Neural cell (in vitro differentiated cells): ENCODE measurements at regions not wholly inside any gene's neighbourhood (a gene's known extent, or its start where the extent isn't known, plus 50 kb on each side); places are given as distances from the start of the nearest gene placed in this dataset.

Experiments used
- H2AFZ ChIP-seq: fragments of 200-600, 300-800 bp; sonication (generic), shearing (Covaris generic); 2 replicates; pipeline ENCODE4 v1.6.0; 2014; ENCODE audit warnings: low read depth, mild to moderate bottlenecking, antibody characterized with exemption, low read length, moderate library complexity
- H3F3A ChIP-seq: fragments of 200-600 bp; shearing (Covaris generic); 2 replicates; pipeline ENCODE4 v1.6.1; 2016; ENCODE audit warnings: mild to moderate bottlenecking, moderate library complexity, mixed read lengths, antibody characterized with exemption, low read length; ENCODE audit not compliant: insufficient read depth, poor library complexity, severe bottlenecking
- H3K27ac ChIP-seq: fragments of 200-600, 300-800 bp; sonication (generic), shearing (Covaris generic); 2 replicates; pipeline ENCODE4 v1.5.1; 2014; ENCODE audit warnings: mild to moderate bottlenecking, low read length, moderate library complexity
- H3K27me3 ChIP-seq: fragments of 300-800, 200-600 bp; sonication (generic), shearing (Covaris generic); 2 replicates; pipeline ENCODE4 v1.6.0; 2014; ENCODE audit warnings: mild to moderate bottlenecking, low read depth, low read length, moderate library complexity; ENCODE audit not compliant: insufficient read depth
- H3K36me3 ChIP-seq: fragments of 300-800, 200-600 bp; sonication (generic), shearing (Covaris generic); 2 replicates; pipeline ENCODE4 v1.5.1; 2014; ENCODE audit warnings: mild to moderate bottlenecking, antibody characterized with exemption, low read length, moderate library complexity; ENCODE audit not compliant: insufficient read depth
- H3K4me2 ChIP-seq: fragments of 300-800, 200-600 bp; sonication (generic), shearing (Covaris generic); 2 replicates; pipeline ENCODE4 v1.6.0; 2014; ENCODE audit warnings: mild to moderate bottlenecking, low read length
- H3K4me3 ChIP-seq: fragments of 300-800, 200-600 bp; sonication (generic), shearing (Covaris generic); 2 replicates; pipeline ENCODE4 v1.5.1; 2014; ENCODE audit warnings: mild to moderate bottlenecking, low read length, moderate library complexity
- H3K79me2 ChIP-seq: fragments of 200-600 bp; shearing (Covaris generic); replicated peaks from 2 replicates; pipeline ENCODE4 v1.6.0; 2014; ENCODE audit warnings: mild to moderate bottlenecking, low read length, moderate library complexity; ENCODE audit not compliant: insufficient read depth
- H3K9ac ChIP-seq: fragments of 300-800, 200-600 bp; sonication (generic), shearing (Covaris generic); 2 replicates; pipeline ENCODE4 v1.6.1; 2016; ENCODE audit warnings: mild to moderate bottlenecking, low read length, mixed read lengths
- H3K9me2 ChIP-seq: fragments of 200-600 bp; shearing (Covaris generic); 2 replicates; pipeline ENCODE4 v1.6.1; 2016; ENCODE audit warnings: mild to moderate bottlenecking, low read length, mixed read lengths; ENCODE audit not compliant: insufficient read depth
- H3K9me3 ChIP-seq: fragments of 200-600, 300-800 bp; sonication (generic), shearing (Covaris generic); 2 replicates; pipeline ENCODE4 v1.6.1; 2016; ENCODE audit warnings: mild to moderate bottlenecking, mixed run types, low read length, moderate library complexity, mixed read lengths
- H4K20me1 ChIP-seq: fragments of 200-600 bp; shearing (Covaris generic); 2 replicates; pipeline ENCODE4 v1.6.1; 2016; ENCODE audit warnings: mild to moderate bottlenecking, mixed run types; ENCODE audit not compliant: insufficient read depth
- CTCF ChIP-seq: fragments of 450-650 bp; IDR thresholded peaks from 2 replicates; pipeline ENCODE4 v1.5.1; 2014; ENCODE audit warnings: antibody characterized with exemption, mild to moderate bottlenecking, moderate library complexity; ENCODE audit not compliant: poor library complexity, severe bottlenecking
- EP300 ChIP-seq: fragments of 450-650 bp; conservative IDR thresholded peaks from 2 replicates; pipeline ENCODE4 v1.6.1; 2014; ENCODE audit warnings: antibody characterized with exemption, mild to moderate bottlenecking, moderate library complexity; ENCODE audit not compliant: poor library complexity, severe bottlenecking
- EZH2 ChIP-seq: fragments of 200-600, 300-800 bp; shearing (Covaris generic), sonication (generic); IDR thresholded peaks from 2 replicates; pipeline ENCODE4 v1.6.1; 2014; ENCODE audit warnings: antibody characterized with exemption, low read length, borderline replicate concordance, mild to moderate bottlenecking; ENCODE audit not compliant: insufficient read depth, poor library complexity, severe bottlenecking
- MXI1 ChIP-seq: fragments of 450-650 bp; conservative IDR thresholded peaks from 2 replicates; pipeline ENCODE4 v1.6.1; 2014; ENCODE audit warnings: antibody characterized with exemption, mild to moderate bottlenecking; ENCODE audit not compliant: poor library complexity, severe bottlenecking
- POLR2AphosphoS5 ChIP-seq: IDR thresholded peaks from 2 replicates; pipeline ENCODE4 v1.6.1; 2012
- RAD21 ChIP-seq: fragments of 450-650 bp; conservative IDR thresholded peaks from 2 replicates; pipeline ENCODE4 v1.6.1; 2014; ENCODE audit warnings: antibody characterized with exemption, mild to moderate bottlenecking, moderate library complexity
- SMC3 ChIP-seq: fragments of 450-650 bp; conservative IDR thresholded peaks from 2 replicates; pipeline ENCODE4 v1.6.1; 2014; ENCODE audit warnings: antibody characterized with exemption, mild to moderate bottlenecking, moderate library complexity; ENCODE audit not compliant: poor library complexity
- TAF1 ChIP-seq: IDR thresholded peaks from 2 replicates; pipeline ENCODE4 v1.6.1; 2012; ENCODE audit warnings: low read depth
- TF ChIP-seq, protein P1 (sequence below): IDR thresholded peaks from 2 replicates; pipeline ENCODE4 v1.6.1; 2012; ENCODE audit warnings: borderline replicate concordance

DNA sequence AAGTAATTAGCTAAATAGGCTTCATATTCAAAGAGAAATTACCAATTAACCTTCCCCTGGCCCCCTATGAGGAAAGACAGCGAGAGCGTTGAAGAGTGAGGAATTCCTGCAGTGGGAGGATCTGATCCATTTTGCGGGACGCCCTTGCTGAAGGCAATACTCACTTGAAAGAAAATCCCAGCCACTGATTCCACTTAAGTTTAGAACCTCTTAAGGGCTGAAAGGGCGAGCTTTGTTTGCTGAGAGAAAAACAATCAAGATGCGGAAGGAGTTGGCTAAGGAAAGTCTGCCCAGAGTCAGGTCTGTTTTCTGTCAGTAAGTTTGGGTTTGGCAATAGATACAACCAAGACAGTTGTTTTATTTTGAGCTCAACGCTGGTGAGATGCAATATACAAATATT, 102.8 kb upstream of the GBE1 start:
- H3K79me2 ChIP-seq, result no peaks in the 10 kb centered on the region
- no peak overlapping the region for H3K4me2 ChIP-seq
- H3K27me3 ChIP-seq, result no peaks in the 10 kb centered on the region
- H3K9me2 ChIP-seq, result no peaks in the 10 kb centered on the region
- no peaks in the 10 kb centered on the region for H4K20me1 ChIP-seq
- no peak for TF ChIP-seq EP300
- no peak overlapping the region for H3K9ac ChIP-seq
- H3K36me3 ChIP-seq, result no peaks in the 10 kb centered on the region
- H3K4me3 ChIP-seq, result no peak overlapping the region
- H3F3A ChIP-seq, result no peaks in the 10 kb centered on the region
- no peak overlapping the region for H2AFZ ChIP-seq
- no peaks in the 10 kb centered on the region for H3K9me3 ChIP-seq
- no peak overlapping the region for H3K27ac ChIP-seq

- H3K9ac ChIP-seq, result no peak overlapping the region
- H4K20me1 ChIP-seq, result no peaks in the 10 kb centered on the region
- H3K27me3 ChIP-seq, result no peaks in the 10 kb centered on the region
- no peaks in the 10 kb centered on the region for H3F3A ChIP-seq
- no peaks in the 10 kb centered on the region for H3K36me3 ChIP-seq
- no peaks in the 10 kb centered on the region for H3K9me2 ChIP-seq
- H3K27ac ChIP-seq, result no peak overlapping the region
- H2AFZ ChIP-seq, result no peak overlapping the region
- no peak overlapping the region for H3K4me3 ChIP-seq
- no peak for TF ChIP-seq MXI1
- TF ChIP-seq RAD21, result no peak
- TF ChIP-seq TAF1, result no peak
- TF ChIP-seq, protein P1, sequence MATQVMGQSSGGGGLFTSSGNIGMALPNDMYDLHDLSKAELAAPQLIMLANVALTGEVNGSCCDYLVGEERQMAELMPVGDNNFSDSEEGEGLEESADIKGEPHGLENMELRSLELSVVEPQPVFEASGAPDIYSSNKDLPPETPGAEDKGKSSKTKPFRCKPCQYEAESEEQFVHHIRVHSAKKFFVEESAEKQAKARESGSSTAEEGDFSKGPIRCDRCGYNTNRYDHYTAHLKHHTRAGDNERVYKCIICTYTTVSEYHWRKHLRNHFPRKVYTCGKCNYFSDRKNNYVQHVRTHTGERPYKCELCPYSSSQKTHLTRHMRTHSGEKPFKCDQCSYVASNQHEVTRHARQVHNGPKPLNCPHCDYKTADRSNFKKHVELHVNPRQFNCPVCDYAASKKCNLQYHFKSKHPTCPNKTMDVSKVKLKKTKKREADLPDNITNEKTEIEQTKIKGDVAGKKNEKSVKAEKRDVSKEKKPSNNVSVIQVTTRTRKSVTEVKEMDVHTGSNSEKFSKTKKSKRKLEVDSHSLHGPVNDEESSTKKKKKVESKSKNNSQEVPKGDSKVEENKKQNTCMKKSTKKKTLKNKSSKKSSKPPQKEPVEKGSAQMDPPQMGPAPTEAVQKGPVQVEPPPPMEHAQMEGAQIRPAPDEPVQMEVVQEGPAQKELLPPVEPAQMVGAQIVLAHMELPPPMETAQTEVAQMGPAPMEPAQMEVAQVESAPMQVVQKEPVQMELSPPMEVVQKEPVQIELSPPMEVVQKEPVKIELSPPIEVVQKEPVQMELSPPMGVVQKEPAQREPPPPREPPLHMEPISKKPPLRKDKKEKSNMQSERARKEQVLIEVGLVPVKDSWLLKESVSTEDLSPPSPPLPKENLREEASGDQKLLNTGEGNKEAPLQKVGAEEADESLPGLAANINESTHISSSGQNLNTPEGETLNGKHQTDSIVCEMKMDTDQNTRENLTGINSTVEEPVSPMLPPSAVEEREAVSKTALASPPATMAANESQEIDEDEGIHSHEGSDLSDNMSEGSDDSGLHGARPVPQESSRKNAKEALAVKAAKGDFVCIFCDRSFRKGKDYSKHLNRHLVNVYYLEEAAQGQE, result no peak
- TF ChIP-seq CTCF, result no peak
- no peak for TF ChIP-seq POLR2AphosphoS5
- TF ChIP-seq SMC3, result no peak
- TF ChIP-seq EP300, result no peak
- no peak for TF ChIP-seq EZH2
- H3K9me3 ChIP-seq, result no peaks in the 10 kb centered on the region
- no peaks in the 10 kb centered on the region for H3K79me2 ChIP-seq
- no peak overlapping the region for H3K4me2 ChIP-seq
These were observed 102.3 kb upstream of the GBE1 start for GRCh38 chr3:81863756-81864155.

DNA sequence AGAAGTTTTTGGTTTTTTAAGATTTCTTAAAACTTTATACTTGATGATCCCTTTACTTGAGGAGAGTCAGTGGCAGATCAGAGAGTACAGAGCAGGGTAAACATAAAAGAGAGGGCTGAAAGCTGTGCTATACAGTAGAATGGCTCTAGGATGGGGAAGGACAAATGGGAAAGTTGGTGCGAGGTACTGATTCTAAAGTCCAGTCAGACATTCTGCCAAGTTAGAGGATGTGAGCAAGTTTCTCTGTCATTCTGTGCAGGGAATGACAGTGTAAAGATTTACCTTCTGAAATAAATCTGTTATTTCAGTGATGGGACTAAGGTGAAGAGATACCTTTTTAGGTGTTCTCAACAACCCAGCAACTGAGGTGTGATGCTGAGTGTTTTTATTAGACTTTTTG, 100.1 kb upstream of the GBE1 start:
- no peak overlapping the region for H2AFZ ChIP-seq

More for the DNA sequence above, 100.1 kb upstream of the GBE1 start:
- H3K4me3 ChIP-seq, result no peak overlapping the region
- H3K79me2 ChIP-seq, result no peaks in the 10 kb centered on the region
- H4K20me1 ChIP-seq, result no peaks in the 10 kb centered on the region
- H3K9ac ChIP-seq, result no peak overlapping the region
- H3K27ac ChIP-seq, result no peak overlapping the region
- no peak overlapping the region for H3K4me2 ChIP-seq
- TF ChIP-seq, protein P1, result no peak
- TF ChIP-seq POLR2AphosphoS5, result no peak
- no peak for TF ChIP-seq TAF1
- TF ChIP-seq MXI1, result no peak
- TF ChIP-seq SMC3, result no peak
- TF ChIP-seq EZH2, result no peak
- no peak for TF ChIP-seq CTCF
- TF ChIP-seq RAD21, result no peak
- TF ChIP-seq EP300, result no peak
- H3K36me3 ChIP-seq, result no peaks in the 10 kb centered on the region
- H3K9me3 ChIP-seq, result no peaks in the 10 kb centered on the region
- H3F3A ChIP-seq, result no peaks in the 10 kb centered on the region
- H3K9me2 ChIP-seq, result no peaks in the 10 kb centered on the region
- H3K27me3 ChIP-seq, result no peaks in the 10 kb centered on the region
